Mammary epithelial cell (primary cell): ENCODE measurements at regions not wholly inside any gene's neighbourhood (a gene's known extent, or its start where the extent isn't known, plus 50 kb on each side); places are given as distances from the start of the nearest gene placed in this dataset.

ENCODE experiments used
- EZH2 ChIP-seq: IDR thresholded peaks from 2 replicates; pipeline ENCODE4 v1.6.1; 2012; ENCODE audit warnings: low read length, inconsistent platforms, borderline replicate concordance
- TF ChIP-seq, protein P1 (sequence below), 2 donors: IDR thresholded peaks in 1 of 2; conservative IDR thresholded peaks in 1 of 2; 2 replicates each; pipeline ENCODE4 v1.5.1; 2011 to 2012; ENCODE audit warnings: inconsistent platforms in 2 of 2, low read length in 2 of 2, mild to moderate bottlenecking in 2 of 2, control low read depth in 1 of 2, low read depth in 1 of 2; ENCODE audit not compliant: insufficient read depth in 1 of 2; ENCODE audit errors: extremely low read depth in 1 of 2

- TF ChIP-seq, protein P1, sequence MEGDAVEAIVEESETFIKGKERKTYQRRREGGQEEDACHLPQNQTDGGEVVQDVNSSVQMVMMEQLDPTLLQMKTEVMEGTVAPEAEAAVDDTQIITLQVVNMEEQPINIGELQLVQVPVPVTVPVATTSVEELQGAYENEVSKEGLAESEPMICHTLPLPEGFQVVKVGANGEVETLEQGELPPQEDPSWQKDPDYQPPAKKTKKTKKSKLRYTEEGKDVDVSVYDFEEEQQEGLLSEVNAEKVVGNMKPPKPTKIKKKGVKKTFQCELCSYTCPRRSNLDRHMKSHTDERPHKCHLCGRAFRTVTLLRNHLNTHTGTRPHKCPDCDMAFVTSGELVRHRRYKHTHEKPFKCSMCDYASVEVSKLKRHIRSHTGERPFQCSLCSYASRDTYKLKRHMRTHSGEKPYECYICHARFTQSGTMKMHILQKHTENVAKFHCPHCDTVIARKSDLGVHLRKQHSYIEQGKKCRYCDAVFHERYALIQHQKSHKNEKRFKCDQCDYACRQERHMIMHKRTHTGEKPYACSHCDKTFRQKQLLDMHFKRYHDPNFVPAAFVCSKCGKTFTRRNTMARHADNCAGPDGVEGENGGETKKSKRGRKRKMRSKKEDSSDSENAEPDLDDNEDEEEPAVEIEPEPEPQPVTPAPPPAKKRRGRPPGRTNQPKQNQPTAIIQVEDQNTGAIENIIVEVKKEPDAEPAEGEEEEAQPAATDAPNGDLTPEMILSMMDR (conservative IDR thresholded peaks at IDR 0.05 in 1 of 2, IDR thresholded peaks at IDR 0.05 in 1 of 2; ENCODE audit: extremely low read depth in 1 of 2, insufficient read depth in 1 of 2, low read depth in 1 of 2, low read length in 2 of 2) = no peak
- TF ChIP-seq EZH2 = no peak
Measured at GRCh38 chr2:67341012-67341318, 56.2 kb upstream of the ETAA1 start.
